ENCODE measurements at regions not wholly inside any gene's neighbourhood (a gene's known extent, or its start where the extent isn't known, plus 50 kb on each side); places are given as distances from the start of the nearest gene placed in this dataset.
"Not testable (repeated sequence)": the region's sequence is repeated elsewhere in the genome, so short reads cannot be mapped to it uniquely, and the experiment has no call there.

GRCh38 chr5:43824325-43824964 is 221.5 kb downstream of the NNT start:
- H3K4me3 Mint-ChIP-seq (ENCODE audit: low read depth); H3K27me3 Mint-ChIP-seq (ENCODE audit: low read depth); H3K27ac Mint-ChIP-seq; H3K36me3 Mint-ChIP-seq (ENCODE audit: low read depth); DNase-seq (ENCODE audit: low spot score); intact Hi-C loops (cut with micrococcal nuclease); H3K4me1 Mint-ChIP-seq (ENCODE audit: low read depth): not testable (repeated sequence)
- peaks cover 16% of the 10 kb centered on the region for H3K9me3 Mint-ChIP-seq

DNA sequence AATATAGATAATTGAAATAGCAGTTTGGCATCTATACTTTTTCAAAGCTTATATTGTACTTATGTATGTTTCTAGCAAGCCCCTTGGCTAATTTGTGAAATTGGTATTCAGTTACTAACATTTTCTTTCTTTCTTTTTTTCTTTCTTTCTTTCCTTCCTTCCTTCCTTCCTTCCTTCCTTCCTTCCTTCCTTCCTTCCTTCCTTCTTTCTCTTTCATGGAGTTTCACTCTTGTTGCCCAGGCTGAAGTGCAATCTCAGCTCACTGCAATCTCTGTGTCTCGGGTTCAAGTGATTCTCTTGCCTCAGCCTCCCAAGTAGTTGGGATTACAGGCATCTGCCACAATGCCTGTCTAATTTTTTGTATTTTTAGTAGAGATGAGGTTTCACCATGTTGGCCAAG is 215.4 kb downstream of the NNT start:
- H3K4me3 Mint-ChIP-seq (ENCODE audit: low read depth); H3K27me3 Mint-ChIP-seq (ENCODE audit: low read depth); DNase-seq (ENCODE audit: low spot score); H3K27ac Mint-ChIP-seq; H3K36me3 Mint-ChIP-seq (ENCODE audit: low read depth); H3K4me1 Mint-ChIP-seq (ENCODE audit: low read depth); intact Hi-C loops (cut with micrococcal nuclease): not testable (repeated sequence)
- H3K9me3 Mint-ChIP-seq, result peaks cover 19% of the 10 kb centered on the region

DNA sequence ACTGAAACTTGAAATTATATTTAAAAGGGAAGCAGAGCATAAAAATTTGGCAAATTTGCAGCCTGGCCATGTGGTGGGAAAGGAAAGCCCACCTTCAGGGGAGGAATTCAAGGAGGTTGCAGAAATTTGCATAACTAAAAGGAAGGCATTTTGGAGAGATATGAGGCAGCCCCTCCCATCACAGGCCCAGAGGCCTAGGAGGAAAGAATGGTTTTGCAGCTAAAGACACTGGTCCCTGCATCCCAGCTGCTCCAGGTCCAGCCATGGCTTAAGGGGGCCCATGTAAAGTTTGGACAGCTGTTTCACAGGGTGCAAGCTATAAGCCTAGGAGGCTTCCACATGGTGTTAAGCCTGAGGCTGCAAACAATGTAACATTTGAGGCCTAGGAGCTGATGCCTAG is 212.5 kb downstream of the NNT start:
- H3K27me3 Mint-ChIP-seq (ENCODE audit: low read depth), result no peaks in the 10 kb centered on the region
- intact Hi-C loops (cut with micrococcal nuclease), result no loop called here
- H3K9me3 Mint-ChIP-seq, result peaks cover 27% of the 10 kb centered on the region
- no peak overlapping the region for H3K27ac Mint-ChIP-seq
- H3K4me1 Mint-ChIP-seq (ENCODE audit: low read depth), result no peaks in the 10 kb centered on the region
- H3K4me3 Mint-ChIP-seq (ENCODE audit: low read depth), result no peak overlapping the region
- no peaks in the 10 kb centered on the region for H3K36me3 Mint-ChIP-seq (ENCODE audit: low read depth)
- DNase-seq (ENCODE audit: low spot score), result no peak

DNA sequence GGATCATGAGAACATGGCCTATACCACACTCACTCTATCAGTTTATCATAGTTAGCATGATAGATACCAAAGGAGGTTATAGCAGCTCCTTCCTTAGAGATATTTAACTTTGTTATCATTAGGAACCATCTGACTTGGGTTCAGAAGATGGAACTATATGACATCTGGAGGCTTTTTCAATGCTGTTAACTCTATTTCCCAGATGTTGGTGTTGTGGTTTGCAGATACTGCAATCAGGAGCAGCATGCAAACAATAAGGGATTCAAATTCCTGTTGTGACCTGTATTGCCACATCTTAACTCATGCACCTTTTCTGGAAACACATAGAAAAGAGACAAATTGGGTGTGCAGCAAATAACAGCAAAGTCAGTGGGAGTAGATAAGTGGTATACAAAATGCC is 201.7 kb downstream of the NNT start:
- Mint-ChIP-seq H3K9me3 (no peaks in the 10 kb centered on the region), H3K27ac (no peak overlapping the region), H3K4me3 (ENCODE audit: low read depth) (no peak overlapping the region), H3K36me3 (ENCODE audit: low read depth) (no peaks in the 10 kb centered on the region), H3K27me3 (ENCODE audit: low read depth) (no peaks in the 10 kb centered on the region), H3K4me1 (ENCODE audit: low read depth) (no peaks in the 10 kb centered on the region)
- intact Hi-C loops (cut with micrococcal nuclease), result no loop called here
- DNase-seq (ENCODE audit: low spot score), result no peak

DNA sequence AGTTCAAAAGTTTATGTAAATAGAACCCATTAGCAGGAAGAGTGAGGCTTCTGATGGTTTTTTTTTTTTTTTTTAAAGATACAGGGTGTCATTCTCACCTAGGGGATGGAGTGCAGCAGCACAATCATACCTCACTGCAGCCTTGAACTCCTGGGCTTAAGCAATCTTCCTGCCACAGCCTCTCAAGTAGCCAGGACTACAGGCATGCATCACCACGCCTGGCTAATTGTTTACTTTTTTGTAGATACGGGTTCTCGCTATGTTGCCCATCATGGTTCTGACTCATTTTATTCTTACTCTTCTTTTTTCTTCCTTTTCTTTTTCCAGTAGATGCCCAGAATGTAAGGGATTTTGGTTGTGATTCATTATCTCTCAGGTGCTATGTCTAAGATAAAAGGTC is 201.1 kb downstream of the NNT start:
- Mint-ChIP-seq H3K4me1 (ENCODE audit: low read depth) (no peaks in the 10 kb centered on the region), H3K36me3 (ENCODE audit: low read depth) (no peaks in the 10 kb centered on the region), H3K27me3 (ENCODE audit: low read depth) (no peaks in the 10 kb centered on the region), H3K4me3 (ENCODE audit: low read depth) (no peak overlapping the region), H3K9me3 (no peaks in the 10 kb centered on the region), H3K27ac (no peak overlapping the region)
- no peak for DNase-seq (ENCODE audit: low spot score)
- intact Hi-C loops (cut with micrococcal nuclease), result no loop called here

DNA sequence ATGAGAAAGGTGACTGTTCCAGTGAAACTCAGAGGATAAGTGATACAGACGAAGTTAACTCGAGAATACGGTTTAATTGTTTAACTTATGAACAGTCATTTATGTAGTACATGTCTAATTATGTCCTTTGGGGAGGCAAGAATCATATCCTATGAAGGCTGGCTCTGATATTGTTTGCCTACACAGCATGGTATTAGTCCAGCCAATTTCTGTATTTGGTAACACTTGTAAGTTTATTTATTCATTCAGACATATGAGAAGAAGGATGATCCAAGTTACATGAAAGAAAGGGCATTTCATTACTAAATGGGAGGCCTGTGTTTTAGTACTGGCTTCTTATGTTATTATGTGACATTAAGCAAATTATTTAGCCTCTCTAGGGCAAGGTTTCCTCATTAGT is 199.7 kb downstream of the NNT start:
- H3K27me3 Mint-ChIP-seq (ENCODE audit: low read depth), result no peaks in the 10 kb centered on the region
- H3K27ac Mint-ChIP-seq, result no peak overlapping the region
- no peaks in the 10 kb centered on the region for H3K4me1 Mint-ChIP-seq (ENCODE audit: low read depth)
- intact Hi-C loops (cut with micrococcal nuclease), result no loop called here
- DNase-seq (ENCODE audit: low spot score), result no peak
- H3K36me3 Mint-ChIP-seq (ENCODE audit: low read depth), result no peaks in the 10 kb centered on the region
- H3K4me3 Mint-ChIP-seq (ENCODE audit: low read depth), result no peak overlapping the region
- no peaks in the 10 kb centered on the region for H3K9me3 Mint-ChIP-seq

DNA sequence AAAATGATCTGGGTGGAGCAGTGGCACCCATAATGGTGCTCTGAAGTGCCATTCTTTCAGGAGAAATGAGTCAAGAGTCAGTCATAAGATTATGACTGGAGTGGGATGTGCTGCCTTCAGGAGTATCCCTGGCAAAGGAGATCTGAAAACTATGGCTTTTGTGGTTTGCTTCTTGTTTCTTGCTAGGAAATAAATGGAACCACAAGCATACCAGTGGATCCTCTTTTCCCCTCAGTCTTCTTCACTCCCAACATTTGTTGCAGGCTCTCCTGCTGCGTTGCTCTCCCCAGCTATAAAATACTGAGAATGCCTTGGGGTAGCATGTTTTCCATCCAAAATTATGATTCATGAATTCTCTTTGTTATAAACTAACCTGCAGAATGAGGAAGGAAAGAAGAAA is 199.1 kb downstream of the NNT start:
- no peaks in the 10 kb centered on the region for H3K36me3 Mint-ChIP-seq (ENCODE audit: low read depth)

DNA sequence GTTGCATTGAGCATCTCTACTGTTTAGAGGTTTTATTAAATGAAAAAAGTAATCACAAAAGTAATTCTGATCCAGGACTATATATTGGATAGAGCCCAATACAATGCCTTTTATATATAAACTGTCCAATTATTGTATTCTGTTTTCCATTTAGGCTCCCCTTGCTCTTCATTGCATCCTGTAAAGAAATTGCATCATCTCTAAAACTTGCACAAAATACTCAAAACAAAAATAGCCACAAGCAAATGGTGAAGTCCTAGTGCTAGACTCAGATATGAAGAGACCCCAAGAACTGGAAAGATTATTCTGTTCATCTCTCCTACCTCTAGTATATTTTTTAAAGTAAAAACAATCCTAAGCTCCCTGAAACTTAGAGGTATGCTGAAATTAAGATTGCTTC is 195.8 kb downstream of the NNT start:
- no peak overlapping the region for H3K4me3 Mint-ChIP-seq (ENCODE audit: low read depth)
- intact Hi-C loops (cut with micrococcal nuclease), result no loop called here
- H3K27ac Mint-ChIP-seq, result no peak overlapping the region
- H3K9me3 Mint-ChIP-seq, result no peaks in the 10 kb centered on the region
- H3K27me3 Mint-ChIP-seq (ENCODE audit: low read depth), result no peaks in the 10 kb centered on the region
- H3K4me1 Mint-ChIP-seq (ENCODE audit: low read depth), result no peaks in the 10 kb centered on the region
- DNase-seq (ENCODE audit: low spot score), result no peak
- H3K36me3 Mint-ChIP-seq (ENCODE audit: low read depth), result no peaks in the 10 kb centered on the region

More for the DNA sequence above, 199.1 kb downstream of the NNT start:
- Mint-ChIP-seq H3K9me3 (no peaks in the 10 kb centered on the region), H3K27ac (no peak overlapping the region), H3K4me3 (ENCODE audit: low read depth) (no peak overlapping the region), H3K27me3 (ENCODE audit: low read depth) (no peaks in the 10 kb centered on the region), H3K4me1 (ENCODE audit: low read depth) (no peaks in the 10 kb centered on the region)
- DNase-seq (ENCODE audit: low spot score), result no peak
- intact Hi-C loops (cut with micrococcal nuclease), result no loop called here

DNA sequence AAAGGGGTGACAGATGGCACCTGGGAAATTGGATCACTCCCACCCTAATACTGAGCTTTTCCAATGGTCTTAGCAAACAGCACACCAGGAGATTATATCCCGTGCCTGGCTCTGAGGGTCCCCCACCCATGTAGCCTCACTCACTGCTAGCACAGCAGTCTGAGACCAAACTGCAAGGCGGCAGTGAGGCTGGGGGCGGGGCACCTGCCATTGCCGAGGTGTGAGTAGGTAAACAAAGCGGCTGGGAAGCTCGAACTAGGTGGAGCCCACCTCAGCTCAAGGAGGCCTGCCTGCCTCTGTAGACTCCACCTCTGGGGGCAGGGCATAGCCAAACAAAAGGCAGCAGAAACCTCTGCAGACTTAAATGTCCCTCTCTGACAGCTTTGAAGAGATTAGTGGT is 188.9 kb downstream of the NNT start:
- H3K4me1 Mint-ChIP-seq (ENCODE audit: low read depth); H3K27me3 Mint-ChIP-seq (ENCODE audit: low read depth); H3K4me3 Mint-ChIP-seq (ENCODE audit: low read depth); DNase-seq (ENCODE audit: low spot score); H3K36me3 Mint-ChIP-seq (ENCODE audit: low read depth); intact Hi-C loops (cut with micrococcal nuclease); H3K9me3 Mint-ChIP-seq; H3K27ac Mint-ChIP-seq: not testable (repeated sequence)

GRCh38 chr5:43785198-43785597 is 182.2 kb downstream of the NNT start:
- intact Hi-C loops (cut with micrococcal nuclease), result no loop called here
- Mint-ChIP-seq H3K9me3 (peaks cover 9% of the 10 kb centered on the region), H3K4me1 (ENCODE audit: low read depth) (no peaks in the 10 kb centered on the region), H3K27me3 (ENCODE audit: low read depth) (no peaks in the 10 kb centered on the region), H3K4me3 (ENCODE audit: low read depth) (no peak overlapping the region), H3K36me3 (ENCODE audit: low read depth) (no peaks in the 10 kb centered on the region), H3K27ac (no peak overlapping the region)
- DNase-seq (ENCODE audit: low spot score), result no peak

GRCh38 chr5:43780586-43780985 is 177.6 kb downstream of the NNT start:
- Mint-ChIP-seq H3K9me3 (no peaks in the 10 kb centered on the region), H3K27me3 (ENCODE audit: low read depth) (no peaks in the 10 kb centered on the region), H3K4me3 (ENCODE audit: low read depth) (no peak overlapping the region), H3K4me1 (ENCODE audit: low read depth) (no peaks in the 10 kb centered on the region), H3K36me3 (ENCODE audit: low read depth) (no peaks in the 10 kb centered on the region), H3K27ac (no peak overlapping the region)
- intact Hi-C loops (cut with micrococcal nuclease), result no loop called here
- no peak for DNase-seq (ENCODE audit: low spot score)

- Mint-ChIP-seq H3K27ac (no peak overlapping the region), H3K4me1 (ENCODE audit: low read depth) (peaks cover 7% of the 10 kb centered on the region), H3K9me3 (no peaks in the 10 kb centered on the region), H3K4me3 (ENCODE audit: low read depth) (no peak overlapping the region), H3K27me3 (ENCODE audit: low read depth) (no peaks in the 10 kb centered on the region), H3K36me3 (ENCODE audit: low read depth) (no peaks in the 10 kb centered on the region)
- intact Hi-C loops (cut with micrococcal nuclease), result no loop called here
- DNase-seq (ENCODE audit: low spot score), result no peak
These were observed 172.0 kb downstream of the NNT start for GRCh38 chr5:43774881-43775399.

DNA sequence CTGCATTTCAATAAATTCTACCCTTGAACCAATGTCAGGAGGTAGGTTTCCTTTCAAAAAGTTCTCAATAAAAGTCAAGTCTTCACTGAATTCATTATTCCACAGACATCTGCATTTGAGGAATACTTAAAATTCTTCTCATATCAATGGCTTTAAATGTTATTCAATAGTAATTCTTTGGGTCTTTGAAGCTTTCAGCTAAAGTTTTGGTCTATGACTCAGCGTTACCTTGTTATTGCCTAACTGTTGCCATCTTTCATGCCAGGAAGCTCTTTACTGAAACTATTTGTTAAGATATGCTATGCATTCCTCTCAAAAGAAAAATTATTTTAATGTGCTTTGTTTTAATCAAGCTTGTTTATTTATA is 170.5 kb downstream of the NNT start:
- H3K27ac Mint-ChIP-seq, result no peak overlapping the region

More for the DNA sequence above, 170.5 kb downstream of the NNT start:
- intact Hi-C loops (cut with micrococcal nuclease), result no loop called here
- Mint-ChIP-seq H3K4me1 (ENCODE audit: low read depth) (peaks cover 7% of the 10 kb centered on the region), H3K9me3 (no peaks in the 10 kb centered on the region), H3K4me3 (ENCODE audit: low read depth) (no peak overlapping the region), H3K36me3 (ENCODE audit: low read depth) (no peaks in the 10 kb centered on the region), H3K27me3 (ENCODE audit: low read depth) (no peaks in the 10 kb centered on the region)
- DNase-seq (ENCODE audit: low spot score), result no peak

All from activated T-helper 2 cell treated with anti-CD3 and anti-CD28 coated beads, Interferon-gamma antibody, Interleukin-2, Interleukin-4, amounts not matched to agents 10 μg/mL and 5 μg/mL and 100 μg/mL, durations not matched to agents 14 hours and 24 hours and 36 hours (primary cell).